H4 (cell line): ENCODE measurements at regions not wholly inside any gene's neighbourhood (a gene's known extent, or its start where the extent isn't known, plus 50 kb on each side); places are given as distances from the start of the nearest gene placed in this dataset.
"Not testable (repeated sequence)": the region's sequence is repeated elsewhere in the genome, so short reads cannot be mapped to it uniquely, and the experiment has no call there.

Source experiments
- DNase-seq: peaks from one replicate; pipeline ENCODE4 v3.0.0-alpha.2; 2015; ENCODE audit warnings: low spot score

- no peak for DNase-seq
Observed at GRCh38 chr3:29140666-29141065, 140.2 kb upstream of the RBMS3 start.

DNA sequence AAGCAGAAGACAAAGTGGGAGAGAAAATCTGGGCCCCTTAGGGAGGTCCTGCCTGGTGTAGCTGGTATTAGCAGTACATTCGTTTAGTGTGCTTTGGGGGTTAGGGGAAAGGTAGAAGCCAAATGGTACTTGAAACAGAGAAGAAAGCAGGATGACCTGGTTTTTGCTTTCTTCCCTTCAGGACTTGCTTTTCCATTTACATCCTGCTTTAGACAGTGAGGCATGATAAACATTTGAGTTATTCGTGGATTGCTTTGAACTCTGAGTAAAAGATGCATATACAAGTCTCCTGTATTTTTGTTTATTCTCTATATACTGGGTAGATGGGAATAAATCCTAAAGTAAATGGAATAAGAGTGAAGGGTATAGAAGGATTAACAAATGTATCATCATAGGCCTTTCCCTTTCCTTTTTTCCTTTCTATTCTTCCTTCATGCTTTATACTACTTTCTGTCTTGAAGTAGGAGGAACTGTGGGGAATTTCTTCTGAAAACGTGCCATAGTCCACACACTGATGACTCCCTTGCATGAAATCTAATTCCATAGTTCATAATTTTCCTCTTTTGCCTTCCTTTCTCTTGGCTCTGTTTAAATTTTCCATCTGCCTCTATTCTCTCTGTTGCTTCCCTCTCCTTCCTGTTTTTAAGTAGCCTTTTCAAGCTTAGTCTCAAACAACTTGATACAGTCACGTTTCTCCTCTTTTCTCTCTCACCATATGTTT, 139.5 kb upstream of the RBMS3 start:
- DNase-seq: no peak

DNA sequence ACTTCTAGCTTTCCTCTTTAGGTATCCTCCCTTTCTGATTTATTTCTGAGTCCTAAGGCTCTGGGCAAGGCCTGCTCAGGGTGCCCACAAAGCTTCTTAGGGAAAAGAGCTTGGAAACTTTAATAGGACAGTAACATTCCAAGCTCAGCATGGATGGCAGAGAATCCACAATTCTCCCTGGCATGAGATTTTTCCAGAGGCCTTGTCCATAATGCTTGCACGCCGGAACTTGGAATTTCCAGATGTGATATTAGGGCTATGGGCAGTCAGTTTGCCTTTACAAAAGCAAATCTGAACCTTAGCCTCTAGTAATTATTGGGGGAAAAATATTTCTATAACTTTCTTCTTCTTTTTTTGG, 139.0 kb upstream of the RBMS3 start:
- DNase-seq: no peak

- no peak for DNase-seq
Observed at GRCh38 chr3:29143151-29143550, 137.7 kb upstream of the RBMS3 start.

DNA sequence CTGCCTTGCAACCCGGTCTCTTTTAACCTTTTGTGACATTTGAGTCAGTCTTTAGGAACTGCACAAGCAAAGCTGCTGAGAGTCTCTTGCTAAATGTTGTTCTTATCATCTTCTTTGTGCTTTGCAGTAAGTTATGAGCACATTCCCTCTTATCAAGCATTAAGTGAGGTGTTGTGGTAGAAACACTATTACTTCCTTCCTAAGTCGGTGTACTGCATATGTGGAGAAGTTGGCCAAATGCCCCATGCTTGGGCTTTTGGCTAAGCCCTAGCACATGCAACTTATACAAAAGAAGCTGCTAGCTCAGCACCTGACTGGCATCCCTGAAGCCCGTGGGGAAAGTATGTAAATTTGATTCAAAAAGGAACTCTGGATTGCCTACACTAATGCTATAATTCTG, 136.5 kb upstream of the RBMS3 start:
- DNase-seq: no peak

DNA sequence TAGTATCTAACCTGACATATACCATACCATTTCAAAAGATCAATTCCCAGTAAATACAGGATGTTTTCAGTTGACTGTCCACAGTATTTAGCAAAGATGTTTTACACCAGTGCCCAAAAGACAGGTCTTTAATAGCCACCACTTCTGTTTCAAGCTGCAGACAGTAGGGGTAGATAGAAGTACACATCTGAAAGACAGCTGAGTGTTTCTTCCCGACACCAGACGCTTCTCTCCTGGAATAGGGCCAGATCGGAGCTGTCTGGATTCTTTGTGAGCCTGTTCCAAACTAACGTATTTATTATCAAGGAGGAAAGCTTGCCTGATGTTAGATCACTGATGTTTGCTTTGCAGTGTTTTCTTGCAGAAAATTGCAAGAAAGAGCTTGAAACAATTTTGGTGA, 136.1 kb upstream of the RBMS3 start:
- no peak for DNase-seq

GRCh38 chr3:29145360-29145759, 135.5 kb upstream of the RBMS3 start:
- no peak for DNase-seq

GRCh38 chr3:29152379-29152778, 128.5 kb upstream of the RBMS3 start:
- no peak for DNase-seq

DNA sequence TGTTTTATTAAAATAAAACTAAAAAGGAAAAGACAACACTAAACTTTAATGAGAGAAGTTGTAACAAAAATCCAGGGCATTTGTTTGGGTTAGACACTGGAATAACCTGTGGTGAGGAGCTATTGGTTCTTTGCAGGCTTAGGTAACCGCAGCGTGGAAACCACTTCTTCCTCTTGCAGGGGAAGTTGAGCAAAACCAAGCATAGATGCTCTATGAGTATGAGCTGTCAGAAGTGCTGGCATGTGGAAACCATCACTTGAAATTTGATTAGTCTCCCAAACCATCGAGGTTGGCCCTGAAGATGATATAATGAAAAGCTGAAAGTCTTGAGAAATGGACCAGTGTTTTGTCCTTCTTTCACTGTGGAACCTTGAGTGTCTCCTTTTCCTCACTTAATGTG, 127.1 kb upstream of the RBMS3 start:
- DNase-seq: no peak

DNA sequence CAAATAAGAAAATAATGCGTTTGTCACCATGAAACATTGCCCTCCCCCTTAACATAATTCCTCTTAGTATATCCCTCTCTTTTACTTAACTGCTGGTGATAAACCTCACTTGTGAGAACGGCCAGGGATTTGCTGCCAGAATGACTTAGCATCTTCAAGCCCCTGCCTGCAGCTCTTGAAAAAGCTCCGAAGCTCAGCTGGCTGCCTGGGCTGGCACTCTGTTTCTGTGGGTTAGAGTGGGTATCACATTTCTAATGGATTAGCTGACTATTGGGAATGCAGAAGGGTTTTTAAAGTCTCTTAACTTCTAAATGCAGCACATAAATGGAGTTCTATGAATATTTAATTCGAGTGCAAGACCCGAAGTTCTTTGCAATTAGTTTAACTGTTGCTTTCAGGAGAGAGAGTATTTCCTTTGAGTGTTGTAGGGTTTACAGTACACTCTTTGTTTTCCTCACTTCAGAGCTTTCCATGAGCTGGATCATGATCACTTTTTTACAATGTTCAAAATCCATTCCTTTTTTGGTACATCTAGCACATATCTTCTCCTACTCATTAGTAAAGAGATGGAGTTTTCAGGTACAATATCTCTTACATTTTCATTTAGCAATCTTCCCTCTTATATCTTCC, 124.7 kb upstream of the RBMS3 start:
- peak; percentile 31 for DNase-seq

DNA sequence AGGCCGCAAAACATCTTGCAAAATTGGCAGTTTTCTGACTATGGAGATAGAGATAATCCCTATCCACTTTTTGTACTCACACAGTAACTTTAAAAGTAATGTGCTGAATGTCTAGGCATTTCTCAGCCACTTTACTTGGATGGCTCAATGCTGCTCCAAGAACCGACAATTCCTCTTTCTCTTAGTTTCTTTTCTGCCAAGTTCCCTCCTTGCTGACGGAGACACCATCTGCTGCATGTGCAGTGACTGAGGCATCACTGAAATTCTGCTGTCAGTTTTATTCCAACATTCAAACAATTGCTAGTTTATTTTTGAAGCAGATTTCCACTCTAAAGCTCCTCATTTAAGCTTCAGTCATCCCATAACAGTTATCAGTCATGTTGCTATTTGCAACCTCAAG, 116.0 kb upstream of the RBMS3 start:
- no peak for DNase-seq

DNA sequence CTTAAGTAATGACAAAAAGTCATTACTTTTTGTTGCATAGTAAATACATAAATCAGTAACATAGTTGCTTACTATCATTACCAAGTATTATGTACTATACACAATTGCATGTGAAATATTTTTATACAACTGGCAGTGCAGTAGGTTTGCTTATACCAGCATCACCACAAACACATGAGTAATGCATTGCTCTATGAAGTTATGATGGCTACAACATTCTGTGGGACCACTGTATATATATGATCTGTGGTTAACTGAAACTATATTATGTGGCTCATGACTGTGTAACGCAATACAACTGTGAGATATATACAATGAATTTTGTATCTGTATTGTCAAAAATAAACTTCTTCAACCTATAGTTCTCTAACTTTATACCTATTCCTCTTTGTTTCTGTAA, 113.7 kb upstream of the RBMS3 start:
- no peak for DNase-seq

DNA sequence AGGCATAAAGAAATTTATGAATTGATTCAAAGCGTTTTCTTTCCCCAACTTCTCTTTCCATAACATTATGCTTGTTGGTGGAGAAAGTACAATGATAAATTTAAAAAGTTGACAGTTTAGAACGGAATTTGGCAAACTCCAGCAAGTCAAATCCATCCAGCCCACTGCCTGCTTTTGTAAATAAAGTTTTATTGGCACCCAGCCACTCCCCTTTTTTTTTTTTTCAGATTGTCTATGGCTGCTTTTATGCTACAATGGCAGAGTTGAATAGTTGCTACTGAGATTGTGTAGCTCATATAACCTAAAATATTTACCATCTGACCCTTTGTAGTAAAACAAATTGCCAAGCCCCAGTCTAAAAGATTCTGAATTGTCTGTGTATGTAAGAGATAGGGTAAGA, 112.8 kb upstream of the RBMS3 start:
- no peak for DNase-seq

DNA sequence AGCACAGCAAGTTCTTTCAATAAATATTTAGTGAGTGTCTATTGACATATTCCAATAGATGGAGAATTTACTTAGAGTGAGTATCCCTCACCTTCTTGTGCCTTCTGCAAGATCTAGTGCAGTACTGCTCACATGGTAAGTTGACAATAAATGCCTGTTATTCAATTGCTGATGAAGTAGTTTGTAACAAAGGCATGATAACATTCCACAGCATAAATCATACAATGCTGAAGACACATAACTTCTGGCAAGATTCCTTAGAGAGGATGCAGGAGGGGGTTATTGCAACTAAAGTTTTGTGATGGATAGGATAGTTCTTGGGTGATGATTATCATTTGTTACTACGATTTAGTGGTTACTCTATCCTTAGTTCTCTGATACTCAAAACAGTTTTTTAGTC, 112.2 kb upstream of the RBMS3 start:
- no peak for DNase-seq

- no peak for DNase-seq
Observed at GRCh38 chr3:29169451-29169850, 111.4 kb upstream of the RBMS3 start.

DNA sequence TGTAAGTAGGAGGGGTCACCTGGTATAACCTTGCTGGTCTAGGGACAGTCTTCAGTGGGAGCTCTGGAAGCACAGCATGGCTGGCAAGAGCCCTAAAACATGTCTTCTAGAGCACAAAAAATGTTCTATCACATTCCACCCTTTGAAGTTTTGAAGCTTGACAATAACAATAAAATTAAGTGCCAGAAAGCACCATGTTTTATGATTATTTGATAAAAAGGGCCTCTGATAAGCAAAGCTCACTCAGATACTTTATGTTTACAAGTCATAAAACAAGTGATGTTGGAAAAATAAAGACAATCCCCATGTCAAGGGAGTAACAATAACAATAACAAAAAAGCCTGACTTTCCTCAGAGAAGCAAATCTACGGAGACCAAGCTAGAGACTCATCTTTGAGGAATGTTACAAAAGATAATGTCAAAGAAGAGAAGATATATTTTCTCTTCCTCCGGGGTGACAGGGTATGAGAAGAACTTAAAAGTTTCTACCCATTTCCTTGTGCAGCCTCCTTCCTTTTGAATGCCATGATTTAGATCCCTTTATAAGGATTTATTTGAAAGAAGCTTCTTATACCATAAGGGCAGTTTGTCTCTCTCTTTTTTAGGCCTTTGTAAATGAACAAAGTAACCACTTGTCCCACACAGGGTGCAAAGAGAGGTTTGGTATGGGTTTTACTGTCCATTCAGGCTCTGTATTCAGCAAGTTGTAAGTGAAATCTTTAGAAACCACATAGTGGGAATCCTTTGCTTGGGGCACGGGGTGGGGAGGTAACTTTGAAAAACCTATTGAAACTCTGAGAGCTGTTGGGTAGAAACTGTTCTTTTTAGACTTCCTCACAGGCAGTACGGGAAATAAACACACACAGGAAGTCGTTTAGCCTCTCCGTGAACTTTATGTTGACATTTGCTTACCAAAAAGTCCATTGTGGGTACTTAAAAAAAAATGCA, 109.6 kb upstream of the RBMS3 start:
- DNase-seq: peak; percentile 68

- DNase-seq: no peak
Observed at GRCh38 chr3:29176501-29176900, 104.4 kb upstream of the RBMS3 start.

GRCh38 chr3:29178809-29179793, 101.8 kb upstream of the RBMS3 start:
- no peak for DNase-seq

- DNase-seq: no peak
Observed at GRCh38 chr3:29181149-29181780, 99.6 kb upstream of the RBMS3 start.

- DNase-seq: no peak
Observed at GRCh38 chr3:29181872-29182271, 99.0 kb upstream of the RBMS3 start.

GRCh38 chr3:29182828-29183227, 98.0 kb upstream of the RBMS3 start:
- not testable (repeated sequence) for DNase-seq
